A673 (cell line): ENCODE measurements at regions not wholly inside any gene's neighbourhood (a gene's known extent, or its start where the extent isn't known, plus 50 kb on each side); places are given as distances from the start of the nearest gene placed in this dataset.

Experiments used
- CTCF ChIP-seq: fragments of 300-800, 200-600 bp; sonication (generic); conservative IDR thresholded peaks from 2 replicates; pipeline ENCODE4 v1.5.1; 2017; ENCODE audit warnings: low read depth, mild to moderate bottlenecking, antibody characterized with exemption, low read length, moderate library complexity, mixed read lengths
- EZH2 ChIP-seq: fragments of 200-600 bp; sonication (generic); IDR thresholded peaks from 2 replicates; pipeline ENCODE4 v1.6.1; 2017; ENCODE audit warnings: borderline replicate concordance, low read depth, mild to moderate bottlenecking, mixed read lengths, antibody characterized with exemption, low read length; ENCODE audit not compliant: poor library complexity, severe bottlenecking

- TF ChIP-seq CTCF: no peak
- TF ChIP-seq EZH2: no peak
These were observed 61.2 kb downstream of the PPP1R3C start for GRCh38 chr10:91571671-91572070.
